A673 (cell line): ENCODE measurements at regions not wholly inside any gene's neighbourhood (a gene's known extent, or its start where the extent isn't known, plus 50 kb on each side); places are given as distances from the start of the nearest gene placed in this dataset.

Source experiments
- BruUV-seq: library from RNA; stranded (reverse); fragments of 400-500 nt; replicated peaks from 2 replicates; lab custom pipeline; 2021; lab: Mats Ljungman, UMichigan
- CTCF ChIA-PET: fragments of 300-600 bp; sonication (Branson Sonifier 250); formaldehyde crosslinking; loops from one replicate; lab custom pipeline; 2022; ENCODE audit warnings: antibody characterized with exemption; lab: Charles Lee
- POLR2A ChIA-PET: fragments of 300-600 bp; sonication (Branson Sonifier 250); formaldehyde crosslinking; loops from one replicate; lab custom pipeline; 2022; ENCODE audit warnings: antibody characterized with exemption; ENCODE audit not compliant: low non-redundant PET; lab: Charles Lee
- DNase-seq: peaks from one replicate; pipeline ENCODE4 v3.0.0-alpha.2; 2015; ENCODE audit warnings: low spot score
- H3K27ac ChIP-seq: fragments of 200-600 bp; sonication (generic); 2 replicates; pipeline ENCODE4 v1.5.1; 2016; ENCODE audit warnings: mixed run types, low read depth, mild to moderate bottlenecking, mixed read lengths, antibody characterized with exemption, low read length; ENCODE audit not compliant: poor library complexity, severe bottlenecking
- H3K27me3 ChIP-seq: fragments of 200-600 bp; sonication (generic); replicated peaks from 2 replicates; pipeline ENCODE4 v1.6.1; 2017; ENCODE audit warnings: mixed run types, low read depth, mild to moderate bottlenecking, mixed read lengths, antibody characterized with exemption, low read length; ENCODE audit not compliant: insufficient read depth, poor library complexity
- H3K36me3 ChIP-seq: fragments of 200-600 bp; sonication (generic); 2 replicates; pipeline ENCODE4 v1.6.1; 2016; ENCODE audit warnings: mixed run types, mild to moderate bottlenecking, mixed read lengths, antibody characterized with exemption, low read length; ENCODE audit not compliant: insufficient read depth, poor library complexity, severe bottlenecking
- H3K4me1 ChIP-seq: fragments of 200-600 bp; sonication (generic); 2 replicates; pipeline ENCODE4 v1.6.1; 2017; ENCODE audit warnings: mixed run types, mild to moderate bottlenecking, mixed read lengths, antibody characterized with exemption, low read length; ENCODE audit not compliant: insufficient read depth, poor library complexity, severe bottlenecking
- H3K4me3 ChIP-seq: fragments of 200-600 bp; sonication (generic); 2 replicates; pipeline ENCODE4 v1.5.1; 2016; ENCODE audit warnings: low read depth, mixed run types, mild to moderate bottlenecking, mixed read lengths, low read length; ENCODE audit not compliant: poor library complexity, severe bottlenecking
- H3K9me3 ChIP-seq: fragments of 200-600 bp; sonication (generic); 2 replicates; pipeline ENCODE4 v1.6.1; 2016; ENCODE audit warnings: mixed run types, low read depth, mild to moderate bottlenecking, mixed read lengths, antibody characterized with exemption, low read length; ENCODE audit not compliant: poor library complexity, severe bottlenecking
- EZH2 ChIP-seq: fragments of 200-600 bp; sonication (generic); IDR thresholded peaks from 2 replicates; pipeline ENCODE4 v1.6.1; 2017; ENCODE audit warnings: borderline replicate concordance, low read depth, mild to moderate bottlenecking, mixed read lengths, antibody characterized with exemption, low read length; ENCODE audit not compliant: poor library complexity, severe bottlenecking
- intact Hi-C: fragments of 100-400 bp; cut with micrococcal nuclease; formaldehyde crosslinking; loops from one replicate; pipeline ENCODE4 v1.10.0; 2022; ENCODE audit not compliant: unreplicated experiment
- TF ChIP-seq, protein P1 (sequence below): fragments of 300-800, 200-600 bp; sonication (generic); conservative IDR thresholded peaks from 2 replicates; pipeline ENCODE4 v1.5.1; 2017; ENCODE audit warnings: low read depth, mild to moderate bottlenecking, antibody characterized with exemption, low read length, moderate library complexity, mixed read lengths

- DNase-seq: no peak
- no peaks in the 10 kb centered on the region for H3K36me3 ChIP-seq
- TF ChIP-seq EZH2: no peak
- TF ChIP-seq, protein P1, sequence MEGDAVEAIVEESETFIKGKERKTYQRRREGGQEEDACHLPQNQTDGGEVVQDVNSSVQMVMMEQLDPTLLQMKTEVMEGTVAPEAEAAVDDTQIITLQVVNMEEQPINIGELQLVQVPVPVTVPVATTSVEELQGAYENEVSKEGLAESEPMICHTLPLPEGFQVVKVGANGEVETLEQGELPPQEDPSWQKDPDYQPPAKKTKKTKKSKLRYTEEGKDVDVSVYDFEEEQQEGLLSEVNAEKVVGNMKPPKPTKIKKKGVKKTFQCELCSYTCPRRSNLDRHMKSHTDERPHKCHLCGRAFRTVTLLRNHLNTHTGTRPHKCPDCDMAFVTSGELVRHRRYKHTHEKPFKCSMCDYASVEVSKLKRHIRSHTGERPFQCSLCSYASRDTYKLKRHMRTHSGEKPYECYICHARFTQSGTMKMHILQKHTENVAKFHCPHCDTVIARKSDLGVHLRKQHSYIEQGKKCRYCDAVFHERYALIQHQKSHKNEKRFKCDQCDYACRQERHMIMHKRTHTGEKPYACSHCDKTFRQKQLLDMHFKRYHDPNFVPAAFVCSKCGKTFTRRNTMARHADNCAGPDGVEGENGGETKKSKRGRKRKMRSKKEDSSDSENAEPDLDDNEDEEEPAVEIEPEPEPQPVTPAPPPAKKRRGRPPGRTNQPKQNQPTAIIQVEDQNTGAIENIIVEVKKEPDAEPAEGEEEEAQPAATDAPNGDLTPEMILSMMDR: no peak
- intact Hi-C loops: no loop called here
- no peak overlapping the region for H3K4me3 ChIP-seq
- H3K27me3 ChIP-seq: no peaks in the 10 kb centered on the region
- H3K9me3 ChIP-seq: peaks cover 3% of the 10 kb centered on the region
- POLR2A ChIA-PET: no interaction called here
- no TSS peak for BruUV-seq
- no peaks in the 10 kb centered on the region for H3K4me1 ChIP-seq
- H3K27ac ChIP-seq: no peak overlapping the region
- CTCF ChIA-PET: no interaction called here
Observed at GRCh38 chr18:3389977-3390376, 60.0 kb upstream of the TGIF1 start.

- Histone ChIP-seq H3K36me3 (no peaks in the 10 kb centered on the region), H3K4me1 (no peaks in the 10 kb centered on the region), H3K27me3 (no peaks in the 10 kb centered on the region), H3K4me3 (no peak overlapping the region), H3K27ac (no peak overlapping the region), H3K9me3 (peaks cover 3% of the 10 kb centered on the region)
- TF ChIP-seq, protein P1: no peak
- no peak for TF ChIP-seq EZH2
- ChIA-PET POLR2A (interaction anchor here (0.6 kb wide), 1 partner anchor 64 kb away, joined by 3 read pairs; no protein-coding TSS in a partner anchor), CTCF (no interaction called here)
- no TSS peak for BruUV-seq
- DNase-seq: no peak
- intact Hi-C loops: no loop called here
Observed at GRCh38 chr18:3391704-3392466, 58.1 kb upstream of the TGIF1 start.

DNA sequence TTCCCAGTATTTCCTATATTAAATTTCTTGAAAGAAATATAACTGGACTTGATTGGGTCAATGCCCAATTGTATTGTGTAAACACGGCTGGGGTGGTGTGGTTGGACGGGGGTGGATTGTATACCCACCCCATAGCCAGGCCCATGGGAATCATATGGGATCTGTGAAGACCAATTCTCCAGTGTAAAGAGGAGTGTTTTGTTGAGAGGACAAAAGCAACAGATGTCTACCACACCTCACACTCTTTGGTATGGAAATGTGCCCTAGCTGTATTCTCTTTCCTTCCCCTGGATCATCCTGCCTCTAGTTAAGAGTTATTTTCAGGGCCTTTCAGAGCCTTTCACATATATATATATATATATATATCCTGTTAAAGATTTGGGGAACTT is 57.5 kb upstream of the TGIF1 start:
- TF ChIP-seq, protein P1: no peak
- no peak for TF ChIP-seq EZH2
- H3K36me3 ChIP-seq: no peaks in the 10 kb centered on the region
- H3K27me3 ChIP-seq: no peaks in the 10 kb centered on the region
- no peaks in the 10 kb centered on the region for H3K4me1 ChIP-seq
- H3K27ac ChIP-seq: no peak overlapping the region
- ChIA-PET POLR2A (no interaction called here), CTCF (no interaction called here)
- no peak for DNase-seq
- H3K4me3 ChIP-seq: no peak overlapping the region
- H3K9me3 ChIP-seq: peaks cover 3% of the 10 kb centered on the region
- intact Hi-C loops: no loop called here
- no TSS peak for BruUV-seq
